ENCODE measurements at regions not wholly inside any gene's neighbourhood (a gene's known extent, or its start where the extent isn't known, plus 50 kb on each side); places are given as distances from the start of the nearest gene placed in this dataset.

- H3K4me1 Mint-ChIP-seq = no peaks in the 10 kb centered on the region
Observed at GRCh38 chr1:5781079-5781478, 211.1 kb downstream of the NPHP4 start.

GRCh38 chr1:5780324-5780716 is 211.9 kb downstream of the NPHP4 start:
- no peak for DNase-seq

More at GRCh38 chr1:5781079-5781478, 211.1 kb downstream of the NPHP4 start:
- Histone ChIP-seq H3K4me1 (ENCODE audit: control insufficient read depth in 2 of 2, insufficient read depth in 2 of 2, low read length in 2 of 2) (no peaks in the 10 kb centered on the region), H3K36me3 (replicated peaks in 1 of 2; ENCODE audit: control extremely low read depth in 1 of 2, control insufficient read depth in 1 of 2, extremely low read depth in 1 of 2, insufficient read depth in 2 of 2, low read length in 1 of 2) (no peaks in the 10 kb centered on the region), H3K27me3 (replicated peaks in 1 of 4; ENCODE audit: control extremely low read depth in 1 of 4, control insufficient read depth in 3 of 4, insufficient read depth in 4 of 4, low read length in 3 of 4) (no peaks in the 10 kb centered on the region), H3K27ac (ENCODE audit: low read length in 2 of 2) (no peak overlapping the region), H3K4me3 (ENCODE audit: control extremely low read depth in 1 of 5, extremely low read depth in 1 of 5, insufficient read depth in 1 of 5, low read depth in 2 of 5, low read length in 4 of 5) (no peak overlapping the region), H3K79me2 (ENCODE audit: control insufficient read depth, insufficient read depth, low read length) (no peaks in the 10 kb centered on the region), H4K20me1 (ENCODE audit: control insufficient read depth, insufficient read depth, low read length, poor library complexity, severe bottlenecking) (no peaks in the 10 kb centered on the region), H3K4me2 (replicated peaks; ENCODE audit: low read depth, low read length, poor library complexity, severe bottlenecking) (no peak overlapping the region), H3K9ac (ENCODE audit: low read length) (no peak overlapping the region), H2AFZ (ENCODE audit: insufficient read depth, low read depth, low read length, poor library complexity, severe bottlenecking) (no peak overlapping the region), H3K9me3 (ENCODE audit: control extremely low read depth in 1 of 3, control insufficient read depth in 2 of 3, insufficient read depth in 1 of 3, low read length in 2 of 3) (peaks cover 0 to 14% (median 0%) of the 10 kb centered on the region in 3 donors)
- TF ChIP-seq EZH2 (IDR thresholded peaks at IDR 0.05; ENCODE audit: borderline replicate concordance, insufficient read depth, low read depth, low read length, poor library complexity, severe bottlenecking) = no peak
- TF ChIP-seq, protein P1, sequence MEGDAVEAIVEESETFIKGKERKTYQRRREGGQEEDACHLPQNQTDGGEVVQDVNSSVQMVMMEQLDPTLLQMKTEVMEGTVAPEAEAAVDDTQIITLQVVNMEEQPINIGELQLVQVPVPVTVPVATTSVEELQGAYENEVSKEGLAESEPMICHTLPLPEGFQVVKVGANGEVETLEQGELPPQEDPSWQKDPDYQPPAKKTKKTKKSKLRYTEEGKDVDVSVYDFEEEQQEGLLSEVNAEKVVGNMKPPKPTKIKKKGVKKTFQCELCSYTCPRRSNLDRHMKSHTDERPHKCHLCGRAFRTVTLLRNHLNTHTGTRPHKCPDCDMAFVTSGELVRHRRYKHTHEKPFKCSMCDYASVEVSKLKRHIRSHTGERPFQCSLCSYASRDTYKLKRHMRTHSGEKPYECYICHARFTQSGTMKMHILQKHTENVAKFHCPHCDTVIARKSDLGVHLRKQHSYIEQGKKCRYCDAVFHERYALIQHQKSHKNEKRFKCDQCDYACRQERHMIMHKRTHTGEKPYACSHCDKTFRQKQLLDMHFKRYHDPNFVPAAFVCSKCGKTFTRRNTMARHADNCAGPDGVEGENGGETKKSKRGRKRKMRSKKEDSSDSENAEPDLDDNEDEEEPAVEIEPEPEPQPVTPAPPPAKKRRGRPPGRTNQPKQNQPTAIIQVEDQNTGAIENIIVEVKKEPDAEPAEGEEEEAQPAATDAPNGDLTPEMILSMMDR (IDR thresholded peaks at IDR 0.05) = no peak
- H3K27ac Mint-ChIP-seq = no peak overlapping the region
- peaks cover 2% of the 10 kb centered on the region for H3K9me3 Mint-ChIP-seq (ENCODE audit: insufficient read depth)
- DNase-seq = no peak
- intact Hi-C loops (cut with micrococcal nuclease) = no loop called here
- no peak overlapping the region for H3K4me3 Mint-ChIP-seq
- POLR2A ChIA-PET = no interaction called here
- no peak for ATAC-seq (ENCODE audit: low read depth)
- H3K27me3 Mint-ChIP-seq = no peaks in the 10 kb centered on the region
- CTCF ChIA-PET = no interaction called here
- 88% methylated on average over 6 of the region's 6 CpGs for WGBS (ENCODE audit: insufficient coverage)

More at GRCh38 chr1:5780324-5780716, 211.9 kb downstream of the NPHP4 start:
- Mint-ChIP-seq H3K4me3 (no peak overlapping the region), H3K27ac (no peak overlapping the region), H3K9me3 (ENCODE audit: insufficient read depth) (peaks cover 2% of the 10 kb centered on the region), H3K4me1 (no peaks in the 10 kb centered on the region), H3K27me3 (no peaks in the 10 kb centered on the region)
- WGBS (ENCODE audit: insufficient coverage) = 86% methylated on average over 3 of the region's 4 CpGs
- Histone ChIP-seq H3K27me3 (replicated peaks in 1 of 4; ENCODE audit: control extremely low read depth in 1 of 4, control insufficient read depth in 3 of 4, insufficient read depth in 4 of 4, low read length in 3 of 4) (no peaks in the 10 kb centered on the region), H3K9me3 (ENCODE audit: control extremely low read depth in 1 of 3, control insufficient read depth in 2 of 3, insufficient read depth in 1 of 3, low read length in 2 of 3) (peaks cover 0 to 14% (median 0%) of the 10 kb centered on the region in 3 donors), H3K4me1 (ENCODE audit: control insufficient read depth in 2 of 2, insufficient read depth in 2 of 2, low read length in 2 of 2) (no peaks in the 10 kb centered on the region), H3K79me2 (ENCODE audit: control insufficient read depth, insufficient read depth, low read length) (no peaks in the 10 kb centered on the region), H3K36me3 (replicated peaks in 1 of 2; ENCODE audit: control extremely low read depth in 1 of 2, control insufficient read depth in 1 of 2, extremely low read depth in 1 of 2, insufficient read depth in 2 of 2, low read length in 1 of 2) (no peaks in the 10 kb centered on the region), H2AFZ (ENCODE audit: insufficient read depth, low read depth, low read length, poor library complexity, severe bottlenecking) (no peak overlapping the region), H3K9ac (ENCODE audit: low read length) (no peak overlapping the region), H4K20me1 (ENCODE audit: control insufficient read depth, insufficient read depth, low read length, poor library complexity, severe bottlenecking) (no peaks in the 10 kb centered on the region), H3K4me2 (replicated peaks; ENCODE audit: low read depth, low read length, poor library complexity, severe bottlenecking) (no peak overlapping the region), H3K27ac (ENCODE audit: low read length in 2 of 2) (no peak overlapping the region), H3K4me3 (ENCODE audit: control extremely low read depth in 1 of 5, extremely low read depth in 1 of 5, insufficient read depth in 1 of 5, low read depth in 2 of 5, low read length in 4 of 5) (no peak overlapping the region)
- CTCF ChIA-PET = no interaction called here
- intact Hi-C loops (cut with micrococcal nuclease) = no loop called here
- no peak for ATAC-seq (ENCODE audit: low read depth)
- POLR2A ChIA-PET = no interaction called here
- TF ChIP-seq EZH2 (IDR thresholded peaks at IDR 0.05; ENCODE audit: borderline replicate concordance, insufficient read depth, low read depth, low read length, poor library complexity, severe bottlenecking) = no peak
- TF ChIP-seq, protein P1 (IDR thresholded peaks at IDR 0.05) = no peak
